UCSD-AML1 (cell line): ENCODE measurements at regions not wholly inside any gene's neighbourhood (a gene's known extent, or its start where the extent isn't known, plus 50 kb on each side); places are given as distances from the start of the nearest gene placed in this dataset.

ENCODE experiments used
- DNase-seq: peaks from one replicate; lab custom pipeline; 2025; ENCODE audit not compliant: unreplicated experiment; lab: John Stamatoyannopoulos, UW

GRCh38 chr3:104519468-104520227 is 847.1 kb upstream of the ALCAM start:
- DNase-seq: no peak

- no peak for DNase-seq
Observed at GRCh38 chr3:104520228-104520655, 846.5 kb upstream of the ALCAM start.

DNA sequence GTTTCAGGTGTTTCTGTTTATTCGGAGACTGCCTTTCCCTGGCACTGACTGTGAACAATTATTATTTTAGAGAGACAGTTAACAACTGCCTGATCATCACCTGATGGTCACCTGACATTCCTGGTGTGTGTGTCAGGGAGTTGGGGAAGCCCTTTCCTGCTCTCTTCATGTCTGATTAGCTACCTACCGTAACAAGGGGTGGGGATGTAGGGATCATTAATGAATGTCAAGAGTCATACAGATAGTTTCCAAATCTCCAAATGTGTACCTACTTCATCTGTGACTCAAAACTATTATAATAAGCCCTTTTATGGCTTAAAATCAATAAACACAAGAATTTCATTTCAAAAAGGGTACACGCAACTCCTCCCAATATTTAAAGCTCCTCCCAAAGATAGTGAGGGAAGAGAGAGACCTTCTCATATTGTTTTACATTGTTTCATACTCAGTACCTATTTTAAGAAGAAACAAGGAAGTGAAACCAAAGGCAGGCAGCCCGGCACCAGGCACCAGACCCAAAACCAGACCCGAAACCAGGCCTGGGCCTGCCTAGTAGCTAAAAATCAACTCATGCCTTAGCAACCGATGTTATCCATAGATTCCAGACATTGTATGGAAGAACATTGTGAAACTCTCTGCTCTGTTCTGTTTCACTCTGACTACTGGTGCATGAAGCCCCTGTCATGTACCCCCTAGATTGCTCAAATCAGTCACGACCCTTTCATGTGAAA is 844.9 kb upstream of the ALCAM start:
- no peak for DNase-seq

DNA sequence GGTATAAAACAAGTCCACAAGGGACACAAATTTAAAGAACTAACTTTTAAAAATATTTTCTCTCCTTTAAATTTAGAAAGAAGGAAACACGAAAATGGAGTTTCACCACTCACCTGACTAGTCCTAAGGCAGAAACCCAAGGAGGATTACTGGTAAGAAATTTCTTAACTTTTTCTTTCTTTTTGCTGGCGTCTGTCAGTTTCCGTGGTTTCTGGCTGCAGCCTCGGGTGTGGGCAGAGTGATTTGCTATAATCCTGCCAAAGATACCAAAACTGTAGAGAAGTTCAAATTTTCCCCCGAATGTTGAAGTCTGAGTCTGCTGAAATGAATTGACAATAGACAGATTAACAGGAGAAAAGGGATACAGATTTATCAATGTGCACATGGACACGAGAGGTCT is 843.6 kb upstream of the ALCAM start:
- DNase-seq: no peak

GRCh38 chr3:104526901-104527401 is 839.8 kb upstream of the ALCAM start:
- no peak for DNase-seq

GRCh38 chr3:104530934-104531333 is 835.8 kb upstream of the ALCAM start:
- DNase-seq: no peak

DNA sequence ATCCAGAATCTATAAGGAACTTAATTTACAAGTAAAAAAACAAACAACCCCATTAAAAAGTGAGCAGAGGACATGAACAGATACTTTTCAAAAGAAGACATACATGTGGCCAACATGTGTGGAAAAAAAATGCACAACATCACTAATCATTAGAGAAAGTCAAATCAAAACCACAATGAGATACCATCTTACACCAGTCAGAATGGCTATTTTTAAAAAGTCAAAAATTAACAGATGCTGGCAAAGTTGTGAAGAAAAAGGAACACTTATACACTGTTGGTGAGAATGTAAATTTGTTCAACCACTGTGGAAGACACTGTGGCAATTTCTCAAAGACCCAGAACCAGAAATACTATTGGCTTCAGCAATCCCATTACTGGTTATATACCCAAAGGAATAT is 830.0 kb upstream of the ALCAM start:
- DNase-seq: no peak

- DNase-seq: no peak
Observed at GRCh38 chr3:104537323-104537722, 829.4 kb upstream of the ALCAM start.

- DNase-seq: no peak
Observed at GRCh38 chr3:104546301-104546700, 820.4 kb upstream of the ALCAM start.

GRCh38 chr3:104547031-104547430 is 819.7 kb upstream of the ALCAM start:
- DNase-seq: no peak

GRCh38 chr3:104548401-104548800 is 818.3 kb upstream of the ALCAM start:
- DNase-seq: no peak

GRCh38 chr3:104549099-104549714 is 817.5 kb upstream of the ALCAM start:
- no peak for DNase-seq

GRCh38 chr3:104553121-104553520 is 813.6 kb upstream of the ALCAM start:
- no peak for DNase-seq

GRCh38 chr3:104554425-104554824 is 812.3 kb upstream of the ALCAM start:
- DNase-seq: no peak

DNA sequence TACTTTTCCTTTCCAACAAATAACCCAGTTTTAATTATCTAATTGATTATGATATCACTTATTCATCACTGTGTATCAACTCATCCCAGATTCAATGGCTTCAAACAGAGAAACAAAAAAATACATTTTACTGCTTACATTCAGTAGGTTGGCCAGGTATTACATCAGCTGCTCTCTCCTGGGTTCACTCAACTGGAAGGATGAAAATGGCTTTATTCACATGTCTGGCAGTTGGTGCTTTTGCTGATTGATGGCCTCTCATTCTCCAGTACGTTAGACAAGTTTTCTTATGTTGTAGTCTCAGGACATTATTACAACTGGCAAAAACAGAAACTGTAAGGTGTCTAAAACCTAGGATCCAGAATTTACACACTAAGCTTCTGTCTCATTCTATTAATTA is 811.0 kb upstream of the ALCAM start:
- no peak for DNase-seq

DNA sequence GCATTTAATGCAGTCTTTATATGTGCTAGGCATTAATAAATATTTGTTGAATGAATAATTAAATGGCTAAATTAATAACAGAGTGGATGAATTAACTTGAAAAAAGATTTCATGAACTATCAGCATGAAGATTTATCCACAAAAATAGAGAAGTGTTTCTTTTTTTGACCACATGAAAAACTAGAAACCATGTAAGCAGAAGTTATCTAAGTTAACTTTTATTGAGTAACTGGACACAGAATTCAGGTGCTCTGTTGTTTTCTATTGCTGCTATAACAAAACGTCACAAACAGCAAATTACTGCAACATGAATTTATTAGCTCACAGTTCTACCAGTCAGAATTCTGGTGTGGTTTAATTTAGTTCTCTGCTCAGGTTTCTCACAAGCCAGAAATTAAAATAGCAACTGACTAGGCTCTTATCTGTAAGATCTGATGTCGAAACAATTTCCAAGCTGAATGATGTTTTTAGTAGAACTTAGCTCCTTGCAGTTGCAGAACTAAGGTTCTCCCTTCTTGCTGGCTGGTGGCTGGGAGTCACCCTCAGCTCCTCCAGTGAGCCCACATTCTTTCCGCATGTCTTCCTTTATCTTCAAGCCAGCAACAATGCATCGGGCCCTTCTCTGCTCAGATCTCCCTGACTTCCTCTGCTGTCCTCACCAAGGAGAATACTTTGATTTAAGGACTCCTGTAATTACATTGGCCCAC is 810.2 kb upstream of the ALCAM start:
- no peak for DNase-seq

DNA sequence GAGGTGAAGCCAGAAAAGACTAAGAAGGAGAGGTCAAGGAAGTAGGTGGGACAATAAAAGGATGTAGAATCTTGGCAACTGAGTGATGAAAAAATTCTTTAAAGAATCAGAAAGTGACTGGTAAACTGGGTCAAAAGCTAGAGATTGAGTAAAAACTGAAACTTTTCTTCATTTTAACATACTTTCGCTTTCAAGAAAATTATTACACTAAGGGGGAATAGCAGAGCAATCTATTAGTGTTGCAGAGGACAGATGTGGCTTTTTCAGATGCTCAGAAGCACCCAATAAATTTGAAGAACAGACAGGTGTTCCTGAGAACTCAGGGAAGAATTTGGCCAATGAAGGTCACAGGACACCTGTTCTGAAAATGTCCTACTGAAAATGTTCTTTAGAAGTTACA is 805.4 kb upstream of the ALCAM start:
- no peak for DNase-seq

- DNase-seq: no peak
Observed at GRCh38 chr3:104564045-104564643, 802.6 kb upstream of the ALCAM start.

DNA sequence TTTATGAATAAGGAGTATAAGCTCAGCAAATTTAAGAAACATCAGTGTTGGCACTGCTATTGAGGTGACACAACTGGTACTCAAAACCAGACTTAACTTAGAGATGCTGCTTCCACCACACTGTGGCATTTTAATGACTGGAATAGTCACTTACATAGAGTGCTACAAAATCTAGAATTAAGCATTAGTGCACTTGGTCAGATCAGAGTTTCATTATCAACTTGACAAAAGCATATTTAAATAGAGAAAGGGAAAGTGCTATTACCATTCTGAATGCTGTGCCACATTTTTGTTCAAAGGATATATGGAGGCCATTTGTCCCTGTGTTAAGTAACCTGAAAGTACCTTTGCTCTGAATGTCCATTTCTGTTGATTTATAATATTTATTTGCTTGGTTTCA is 800.7 kb upstream of the ALCAM start:
- no peak for DNase-seq

GRCh38 chr3:104575634-104576033 is 791.1 kb upstream of the ALCAM start:
- DNase-seq: no peak

- no peak for DNase-seq
Observed at GRCh38 chr3:104578558-104578957, 788.2 kb upstream of the ALCAM start.
